ENCODE measurements at regions not wholly inside any gene's neighbourhood (a gene's known extent, or its start where the extent isn't known, plus 50 kb on each side); places are given as distances from the start of the nearest gene placed in this dataset.

GRCh38 chr6:19319005-19319404 lies 518.2 kb upstream of the ID4 start:
- Histone ChIP-seq H3K9me3 (replicated peaks in 1 of 2; ENCODE audit: control insufficient read depth in 1 of 2, insufficient read depth in 1 of 2, low read length in 2 of 2) (peaks cover 1 to 14% of the 10 kb centered on the region in 2 donors), H2AFZ (ENCODE audit: insufficient read depth, low read depth, low read length, poor library complexity, severe bottlenecking) (no peak overlapping the region), H3K4me2 (replicated peaks; ENCODE audit: extremely low read depth, low read length, poor library complexity, severe bottlenecking) (no peak overlapping the region), H3K4me1 (ENCODE audit: control insufficient read depth in 1 of 2, insufficient read depth in 2 of 2, low read length in 2 of 2) (no peaks in the 10 kb centered on the region), H3K36me3 (replicated peaks in 1 of 2; ENCODE audit: control insufficient read depth in 1 of 2, insufficient read depth in 2 of 2, low read length in 2 of 2) (no peaks in the 10 kb centered on the region), H3K27ac (ENCODE audit: low read depth in 1 of 2, low read length in 2 of 2) (no peak overlapping the region), H4K20me1 (ENCODE audit: insufficient read depth, low read length) (no peaks in the 10 kb centered on the region), H3K27me3 (ENCODE audit: control insufficient read depth in 2 of 2, insufficient read depth in 2 of 2, low read length in 2 of 2) (no peaks in the 10 kb centered on the region), H3K4me3 (replicated peaks in 1 of 3; ENCODE audit: low read depth in 2 of 3, low read length in 3 of 3) (no peak overlapping the region), H3K9ac (ENCODE audit: insufficient read depth, low read length, poor library complexity, severe bottlenecking) (no peak overlapping the region), H3K79me2 (ENCODE audit: insufficient read depth, low read length) (no peaks in the 10 kb centered on the region)
- H3K27me3 Mint-ChIP-seq (ENCODE audit: low read depth in 3 of 3): no peaks in the 10 kb centered on the region
- H3K27ac Mint-ChIP-seq: no peak overlapping the region
- WGBS (ENCODE audit: insufficient coverage): 100% methylated on average over 1 of the region's 1 CpG
- peaks cover 4 to 17% (median 8%) of the 10 kb centered on the region in 7 donors for H3K9me3 Mint-ChIP-seq
- intact Hi-C loops (cut with micrococcal nuclease): no loop called here
- DNase-seq: no peak
- H3K4me1 Mint-ChIP-seq: no peaks in the 10 kb centered on the region
- no peak for TF ChIP-seq CTCF (IDR thresholded peaks at IDR 0.05)
- no peak overlapping the region for H3K4me3 Mint-ChIP-seq
- H3K36me3 Mint-ChIP-seq: no peaks in the 10 kb centered on the region

DNA sequence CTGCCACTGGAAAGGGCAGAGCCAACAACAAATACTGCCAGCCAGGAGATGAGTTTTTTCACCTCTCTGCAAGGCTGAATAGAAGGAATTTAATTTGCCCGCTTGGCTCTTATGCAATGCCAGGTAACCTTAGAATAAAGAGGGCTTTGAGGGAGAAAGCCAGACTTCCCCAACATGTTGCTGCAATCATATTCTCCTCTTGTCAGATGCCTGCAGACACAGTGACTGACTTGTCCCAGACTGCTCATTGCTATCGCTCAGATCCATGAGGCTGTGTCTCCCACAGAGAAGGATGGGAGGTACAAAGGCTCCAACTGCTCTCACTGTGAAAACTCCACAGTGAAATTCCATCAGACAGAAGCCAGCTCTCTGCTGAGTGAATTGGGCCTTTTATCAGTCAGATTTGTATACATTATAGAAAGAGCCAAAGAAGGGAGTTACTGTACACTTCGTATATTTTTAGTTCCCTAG lies 517.0 kb upstream of the ID4 start:
- Histone ChIP-seq H3K4me2 (replicated peaks; ENCODE audit: extremely low read depth, low read length, poor library complexity, severe bottlenecking) (no peak overlapping the region), H3K36me3 (replicated peaks in 1 of 2; ENCODE audit: control insufficient read depth in 1 of 2, insufficient read depth in 2 of 2, low read length in 2 of 2) (no peaks in the 10 kb centered on the region), H3K9ac (ENCODE audit: insufficient read depth, low read length, poor library complexity, severe bottlenecking) (no peak overlapping the region), H3K4me3 (replicated peaks in 1 of 3; ENCODE audit: low read depth in 2 of 3, low read length in 3 of 3) (no peak overlapping the region), H3K4me1 (ENCODE audit: control insufficient read depth in 1 of 2, insufficient read depth in 2 of 2, low read length in 2 of 2) (no peaks in the 10 kb centered on the region), H2AFZ (ENCODE audit: insufficient read depth, low read depth, low read length, poor library complexity, severe bottlenecking) (no peak overlapping the region), H3K27ac (ENCODE audit: low read depth in 1 of 2, low read length in 2 of 2) (no peak overlapping the region), H3K9me3 (replicated peaks in 1 of 2; ENCODE audit: control insufficient read depth in 1 of 2, insufficient read depth in 1 of 2, low read length in 2 of 2) (peaks cover 0 to 7% of the 10 kb centered on the region in 2 donors), H3K79me2 (ENCODE audit: insufficient read depth, low read length) (no peaks in the 10 kb centered on the region), H3K27me3 (ENCODE audit: control insufficient read depth in 2 of 2, insufficient read depth in 2 of 2, low read length in 2 of 2) (no peaks in the 10 kb centered on the region), H4K20me1 (ENCODE audit: insufficient read depth, low read length) (no peaks in the 10 kb centered on the region)
- Mint-ChIP-seq H3K36me3 (no peaks in the 10 kb centered on the region), H3K27me3 (ENCODE audit: low read depth in 3 of 3) (no peaks in the 10 kb centered on the region), H3K4me1 (no peaks in the 10 kb centered on the region), H3K9me3 (peaks cover 3 to 14% (median 6%) of the 10 kb centered on the region in 7 donors), H3K27ac (no peak overlapping the region), H3K4me3 (no peak overlapping the region)
- TF ChIP-seq CTCF (IDR thresholded peaks at IDR 0.05): no peak
- no peak for DNase-seq
- WGBS (ENCODE audit: insufficient coverage): no CpG with 5 or more reads among the region's 3 CpGs
- intact Hi-C loops (cut with micrococcal nuclease): no loop called here

Data from CD14-positive monocyte (primary cell).